ENCODE measurements at regions not wholly inside any gene's neighbourhood (a gene's known extent, or its start where the extent isn't known, plus 50 kb on each side); places are given as distances from the start of the nearest gene placed in this dataset.
"Not testable (repeated sequence)": the region's sequence is repeated elsewhere in the genome, so short reads cannot be mapped to it uniquely, and the experiment has no call there.

GRCh38 chrY:13592450-13592849 is 111.2 kb upstream of the TMSB4Y start (continued):
- TF ChIP-seq ZNF589 (CRISPR knock-in tag; conservative IDR thresholded peaks at IDR 0.05): no peak
- TF ChIP-seq, protein P1, sequence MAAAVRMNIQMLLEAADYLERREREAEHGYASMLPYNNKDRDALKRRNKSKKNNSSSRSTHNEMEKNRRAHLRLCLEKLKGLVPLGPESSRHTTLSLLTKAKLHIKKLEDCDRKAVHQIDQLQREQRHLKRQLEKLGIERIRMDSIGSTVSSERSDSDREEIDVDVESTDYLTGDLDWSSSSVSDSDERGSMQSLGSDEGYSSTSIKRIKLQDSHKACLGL (CRISPR knock-in tag; IDR thresholded peaks at IDR 0.05): no peak

- FAIRE-seq; H3K36me3 ChIP-seq (replicated peaks in 1 of 2; ENCODE audit: control insufficient read depth in 1 of 2, insufficient read depth in 2 of 2, low read length in 2 of 2); H3K27ac ChIP-seq (ENCODE audit: extremely low read length, insufficient read depth, low read length); DNase-seq (ENCODE audit: low spot score); H3K9me3 ChIP-seq (ENCODE audit: low read length); H4K20me1 ChIP-seq (ENCODE audit: insufficient read depth, low read length); H3K4me3 ChIP-seq (replicated peaks in 1 of 3; ENCODE audit: insufficient read depth in 1 of 3, low read depth in 2 of 3, low read length in 3 of 3); H3K27me3 ChIP-seq (ENCODE audit: control insufficient read depth in 1 of 2, insufficient read depth in 2 of 2, low read length in 2 of 2); H3K4me2 ChIP-seq (ENCODE audit: low read depth, low read length); H3K9ac ChIP-seq (ENCODE audit: insufficient read depth, low read depth, low read length); H3K79me2 ChIP-seq (ENCODE audit: insufficient read depth, low read length); CTCF ChIA-PET (ENCODE audit: low intra/inter-chr PET ratio, low total read pairs); H3K4me1 ChIP-seq (ENCODE audit: insufficient read depth, low read length); intact Hi-C loops (cut with micrococcal nuclease; ENCODE audit: unreplicated experiment); ATAC-seq; H2AFZ ChIP-seq (ENCODE audit: low read length); BruUV-seq (replicated peaks); POLR2A ChIA-PET; in situ Hi-C loops (cut with HindIII; ENCODE audit: extremely low pct_ligation_motif_present, low pct_unique_long_range_greater_than_20kb): not testable (repeated sequence)
- WGBS (ENCODE audit: low lambda C conversion rate): 64% methylated on average over 1 of the region's 2 CpGs
Measured at GRCh38 chrY:13570931-13571330, 91.1 kb upstream of the UTY start.

DNA sequence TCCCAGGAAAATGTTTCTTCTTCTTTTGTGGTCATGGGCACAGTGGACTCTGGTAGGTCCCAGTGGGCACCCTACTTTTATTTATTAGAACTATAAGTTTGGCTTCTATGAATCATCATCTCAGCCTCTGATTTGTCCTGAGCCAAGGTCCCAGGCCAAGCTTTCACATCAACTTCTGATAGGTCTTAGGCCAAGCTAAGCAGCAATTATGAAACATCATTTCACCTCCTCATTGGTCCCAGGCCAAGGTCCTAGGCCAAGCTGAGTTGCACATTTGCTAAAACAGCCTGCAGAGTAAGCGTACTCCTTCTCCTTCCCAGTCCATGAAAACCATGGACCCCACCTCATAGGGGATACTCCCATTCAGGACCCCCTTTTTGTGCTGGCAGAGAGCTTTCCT is 87.4 kb upstream of the UTY start:
- POLR2A ChIA-PET: no interaction called here

More for the DNA sequence above, 87.4 kb upstream of the UTY start:
- Histone ChIP-seq H3K4me1 (ENCODE audit: insufficient read depth, low read length) (no peaks in the 10 kb centered on the region), H3K9me3 (ENCODE audit: low read length) (no peaks in the 10 kb centered on the region; the same call in 1 of the 2 replicates), H3K36me3 (replicated peaks in 1 of 2; ENCODE audit: control insufficient read depth in 1 of 2, insufficient read depth in 2 of 2, low read length in 2 of 2) (no peaks in the 10 kb centered on the region), H3K4me3 (replicated peaks in 1 of 3; ENCODE audit: insufficient read depth in 1 of 3, low read depth in 2 of 3, low read length in 3 of 3) (no peak overlapping the region), H3K4me2 (ENCODE audit: low read depth, low read length) (no peak overlapping the region), H3K27me3 (ENCODE audit: control insufficient read depth in 1 of 2, insufficient read depth in 2 of 2, low read length in 2 of 2) (no peaks in the 10 kb centered on the region), H3K9ac (ENCODE audit: insufficient read depth, low read depth, low read length) (no peak overlapping the region), H2AFZ (ENCODE audit: low read length) (no peak overlapping the region), H3K79me2 (ENCODE audit: insufficient read depth, low read length) (no peaks in the 10 kb centered on the region), H4K20me1 (ENCODE audit: insufficient read depth, low read length) (no peaks in the 10 kb centered on the region), H3K27ac (ENCODE audit: extremely low read length, insufficient read depth, low read length) (no peak overlapping the region)
- FAIRE-seq: no peak
- no peak for DNase-seq (ENCODE audit: low spot score)
- no CpG with 5 or more reads among the region's 1 CpG for WGBS (ENCODE audit: low lambda C conversion rate)
- no TSS peak for BruUV-seq (replicated peaks)
- ATAC-seq: no peak
- intact Hi-C loops (cut with micrococcal nuclease; ENCODE audit: unreplicated experiment) (no loop called here), in situ Hi-C loops (cut with HindIII; ENCODE audit: extremely low pct_ligation_motif_present, low pct_unique_long_range_greater_than_20kb) (no loop called here)
- CTCF ChIA-PET (ENCODE audit: low intra/inter-chr PET ratio, low total read pairs): no interaction called here
- no peak for TF ChIP-seq YY1 (IDR thresholded peaks at IDR 0.05; ENCODE audit: insufficient read depth, insufficient replicate concordance, low read depth, low read length)
- TF ChIP-seq ZNF7 (CRISPR knock-in tag; IDR thresholded peaks at IDR 0.05): no peak
- no peak for TF ChIP-seq SALL1 (CRISPR knock-in tag; IDR thresholded peaks at IDR 0.05)
- TF ChIP-seq, protein P2, sequence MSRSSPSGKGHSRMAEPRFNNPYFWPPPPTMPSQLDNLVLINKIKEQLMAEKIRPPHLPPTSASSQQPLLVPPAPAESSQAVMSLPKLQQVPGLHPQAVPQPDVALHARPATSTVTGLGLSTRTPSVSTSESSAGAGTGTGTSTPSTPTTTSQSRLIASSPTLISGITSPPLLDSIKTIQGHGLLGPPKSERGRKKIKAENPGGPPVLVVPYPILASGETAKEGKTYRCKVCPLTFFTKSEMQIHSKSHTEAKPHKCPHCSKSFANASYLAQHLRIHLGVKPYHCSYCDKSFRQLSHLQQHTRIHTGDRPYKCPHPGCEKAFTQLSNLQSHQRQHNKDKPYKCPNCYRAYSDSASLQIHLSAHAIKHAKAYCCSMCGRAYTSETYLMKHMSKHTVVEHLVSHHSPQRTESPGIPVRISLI (CRISPR knock-in tag; IDR thresholded peaks at IDR 0.05; ENCODE audit: borderline replicate concordance): no peak
- TF ChIP-seq FLYWCH1 (CRISPR knock-in tag; IDR thresholded peaks at IDR 0.05): no peak
- TF ChIP-seq, protein P3, sequence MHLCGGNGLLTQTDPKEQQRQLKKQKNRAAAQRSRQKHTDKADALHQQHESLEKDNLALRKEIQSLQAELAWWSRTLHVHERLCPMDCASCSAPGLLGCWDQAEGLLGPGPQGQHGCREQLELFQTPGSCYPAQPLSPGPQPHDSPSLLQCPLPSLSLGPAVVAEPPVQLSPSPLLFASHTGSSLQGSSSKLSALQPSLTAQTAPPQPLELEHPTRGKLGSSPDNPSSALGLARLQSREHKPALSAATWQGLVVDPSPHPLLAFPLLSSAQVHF (CRISPR knock-in tag; IDR thresholded peaks at IDR 0.05): no peak
- no peak for TF ChIP-seq KDM2A (CRISPR knock-in tag; IDR thresholded peaks at IDR 0.05; ENCODE audit: borderline replicate concordance, low read depth)

Measured in HepG2 (cell line).